ENCODE measurements at regions not wholly inside any gene's neighbourhood (a gene's known extent, or its start where the extent isn't known, plus 50 kb on each side); places are given as distances from the start of the nearest gene placed in this dataset.

- TF ChIP-seq, protein P1, sequence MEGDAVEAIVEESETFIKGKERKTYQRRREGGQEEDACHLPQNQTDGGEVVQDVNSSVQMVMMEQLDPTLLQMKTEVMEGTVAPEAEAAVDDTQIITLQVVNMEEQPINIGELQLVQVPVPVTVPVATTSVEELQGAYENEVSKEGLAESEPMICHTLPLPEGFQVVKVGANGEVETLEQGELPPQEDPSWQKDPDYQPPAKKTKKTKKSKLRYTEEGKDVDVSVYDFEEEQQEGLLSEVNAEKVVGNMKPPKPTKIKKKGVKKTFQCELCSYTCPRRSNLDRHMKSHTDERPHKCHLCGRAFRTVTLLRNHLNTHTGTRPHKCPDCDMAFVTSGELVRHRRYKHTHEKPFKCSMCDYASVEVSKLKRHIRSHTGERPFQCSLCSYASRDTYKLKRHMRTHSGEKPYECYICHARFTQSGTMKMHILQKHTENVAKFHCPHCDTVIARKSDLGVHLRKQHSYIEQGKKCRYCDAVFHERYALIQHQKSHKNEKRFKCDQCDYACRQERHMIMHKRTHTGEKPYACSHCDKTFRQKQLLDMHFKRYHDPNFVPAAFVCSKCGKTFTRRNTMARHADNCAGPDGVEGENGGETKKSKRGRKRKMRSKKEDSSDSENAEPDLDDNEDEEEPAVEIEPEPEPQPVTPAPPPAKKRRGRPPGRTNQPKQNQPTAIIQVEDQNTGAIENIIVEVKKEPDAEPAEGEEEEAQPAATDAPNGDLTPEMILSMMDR (IDR thresholded peaks at IDR 0.05): no peak
- TF ChIP-seq POLR2A (IDR thresholded peaks at IDR 0.05): no peak
Observed at GRCh38 chr6:156577749-156578148, 199.4 kb upstream of the ARID1B start.
